MM.1S (cell line): ENCODE measurements at regions not wholly inside any gene's neighbourhood (a gene's known extent, or its start where the extent isn't known, plus 50 kb on each side); places are given as distances from the start of the nearest gene placed in this dataset.

ENCODE experiments used
- DNase-seq: peaks from one replicate; pipeline ENCODE4 v3.0.0-alpha.2; 2015
- H2AFZ ChIP-seq: fragments of 300-600 bp; sonication (generic); 2 replicates; pipeline ENCODE4 v1.6.0; 2016; ENCODE audit warnings: antibody characterized with exemption, low read length
- H3F3A ChIP-seq: fragments of 300-600 bp; sonication (generic); 2 replicates; pipeline ENCODE4 v1.6.1; 2016; ENCODE audit warnings: mild to moderate bottlenecking, antibody characterized with exemption, low read length, moderate library complexity, mixed read lengths; ENCODE audit not compliant: insufficient read depth
- H3K27ac ChIP-seq: fragments of 300-600 bp; sonication (generic); 2 replicates; pipeline ENCODE4 v1.5.1; 2016; ENCODE audit warnings: mild to moderate bottlenecking, low read length
- H3K27me3 ChIP-seq: fragments of 300-600 bp; sonication (generic); replicated peaks from 2 replicates; pipeline ENCODE4 v1.6.0; 2016; ENCODE audit warnings: low read length; ENCODE audit not compliant: insufficient read depth
- H3K36me3 ChIP-seq: fragments of 300-600 bp; sonication (generic); replicated peaks from 2 replicates; pipeline ENCODE4 v1.6.1; 2016; ENCODE audit warnings: mild to moderate bottlenecking, low read length, mixed read lengths; ENCODE audit not compliant: insufficient read depth
- H3K4me1 ChIP-seq: fragments of 300-600 bp; sonication (generic); 2 replicates; pipeline ENCODE4 v1.6.1; 2016; ENCODE audit warnings: low read length, mixed read lengths
- H3K4me2 ChIP-seq: fragments of 300-600 bp; sonication (generic); 2 replicates; pipeline ENCODE4 v1.6.0; 2016; ENCODE audit warnings: low read depth, low read length
- H3K4me3 ChIP-seq: fragments of 300-600 bp; sonication (generic); 2 replicates; pipeline ENCODE4 v1.5.1; 2016; ENCODE audit warnings: low read length, mixed read lengths
- H3K79me2 ChIP-seq: fragments of 300-600 bp; sonication (generic); 2 replicates; pipeline ENCODE4 v1.6.1; 2016; ENCODE audit warnings: mixed run types, low read length, mixed read lengths
- H3K9ac ChIP-seq: fragments of 300-600 bp; sonication (generic); 2 replicates; pipeline ENCODE4 v1.6.1; 2016; ENCODE audit warnings: low read length, mixed read lengths
- H3K9me2 ChIP-seq: fragments of 300-600 bp; sonication (generic); replicated peaks from 2 replicates; pipeline ENCODE4 v1.6.1; 2016; ENCODE audit warnings: mild to moderate bottlenecking, low read length, mixed read lengths; ENCODE audit not compliant: insufficient read depth
- H3K9me3 ChIP-seq: fragments of 300-600 bp; sonication (generic); replicated peaks from 2 replicates; pipeline ENCODE4 v1.6.1; 2016; ENCODE audit warnings: mild to moderate bottlenecking, low read length, mixed read lengths; ENCODE audit not compliant: insufficient read depth
- H4K20me1 ChIP-seq: fragments of 300-600 bp; sonication (generic); 2 replicates; pipeline ENCODE4 v1.6.1; 2016; ENCODE audit warnings: mild to moderate bottlenecking, low read length, moderate library complexity, mixed read lengths; ENCODE audit not compliant: insufficient read depth
- EZH2 ChIP-seq: fragments of 300-600 bp; sonication (generic); optimal IDR thresholded peaks from 2 replicates; pipeline ENCODE3; 2017; ENCODE audit warnings: low read depth, mild to moderate bottlenecking, antibody characterized with exemption, low read length, mixed read lengths
- EZH2phosphoT487 ChIP-seq: fragments of 300-600 bp; sonication (generic); IDR thresholded peaks from 2 replicates; pipeline ENCODE4 v1.6.1; 2018; ENCODE audit warnings: antibody characterized with exemption, low read length
- TF ChIP-seq, protein P1 (sequence below): fragments of 300-600 bp; sonication (generic); IDR thresholded peaks from 2 replicates; pipeline ENCODE4 v1.5.1; 2016; ENCODE audit warnings: antibody characterized with exemption, low read length, mixed read lengths

- TF ChIP-seq EZH2phosphoT487 (no peak), EZH2 (no peak)
- TF ChIP-seq, protein P1, sequence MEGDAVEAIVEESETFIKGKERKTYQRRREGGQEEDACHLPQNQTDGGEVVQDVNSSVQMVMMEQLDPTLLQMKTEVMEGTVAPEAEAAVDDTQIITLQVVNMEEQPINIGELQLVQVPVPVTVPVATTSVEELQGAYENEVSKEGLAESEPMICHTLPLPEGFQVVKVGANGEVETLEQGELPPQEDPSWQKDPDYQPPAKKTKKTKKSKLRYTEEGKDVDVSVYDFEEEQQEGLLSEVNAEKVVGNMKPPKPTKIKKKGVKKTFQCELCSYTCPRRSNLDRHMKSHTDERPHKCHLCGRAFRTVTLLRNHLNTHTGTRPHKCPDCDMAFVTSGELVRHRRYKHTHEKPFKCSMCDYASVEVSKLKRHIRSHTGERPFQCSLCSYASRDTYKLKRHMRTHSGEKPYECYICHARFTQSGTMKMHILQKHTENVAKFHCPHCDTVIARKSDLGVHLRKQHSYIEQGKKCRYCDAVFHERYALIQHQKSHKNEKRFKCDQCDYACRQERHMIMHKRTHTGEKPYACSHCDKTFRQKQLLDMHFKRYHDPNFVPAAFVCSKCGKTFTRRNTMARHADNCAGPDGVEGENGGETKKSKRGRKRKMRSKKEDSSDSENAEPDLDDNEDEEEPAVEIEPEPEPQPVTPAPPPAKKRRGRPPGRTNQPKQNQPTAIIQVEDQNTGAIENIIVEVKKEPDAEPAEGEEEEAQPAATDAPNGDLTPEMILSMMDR = no peak
- Histone ChIP-seq H3K79me2 (no peaks in the 10 kb centered on the region), H3K27me3 (peaks cover 82% of the 10 kb centered on the region), H3K9ac (no peak overlapping the region), H3K9me3 (no peaks in the 10 kb centered on the region), H3K9me2 (no peaks in the 10 kb centered on the region), H3K27ac (no peak overlapping the region), H2AFZ (no peak overlapping the region), H3K4me2 (no peak overlapping the region), H3F3A (no peaks in the 10 kb centered on the region), H3K4me1 (no peaks in the 10 kb centered on the region), H3K4me3 (no peak overlapping the region), H3K36me3 (no peaks in the 10 kb centered on the region), H4K20me1 (no peaks in the 10 kb centered on the region; the same call in 1 of the 2 replicates)
- DNase-seq = no peak
Measured at GRCh38 chr10:69715899-69716606, 85.7 kb upstream of the COL13A1 start.

DNA sequence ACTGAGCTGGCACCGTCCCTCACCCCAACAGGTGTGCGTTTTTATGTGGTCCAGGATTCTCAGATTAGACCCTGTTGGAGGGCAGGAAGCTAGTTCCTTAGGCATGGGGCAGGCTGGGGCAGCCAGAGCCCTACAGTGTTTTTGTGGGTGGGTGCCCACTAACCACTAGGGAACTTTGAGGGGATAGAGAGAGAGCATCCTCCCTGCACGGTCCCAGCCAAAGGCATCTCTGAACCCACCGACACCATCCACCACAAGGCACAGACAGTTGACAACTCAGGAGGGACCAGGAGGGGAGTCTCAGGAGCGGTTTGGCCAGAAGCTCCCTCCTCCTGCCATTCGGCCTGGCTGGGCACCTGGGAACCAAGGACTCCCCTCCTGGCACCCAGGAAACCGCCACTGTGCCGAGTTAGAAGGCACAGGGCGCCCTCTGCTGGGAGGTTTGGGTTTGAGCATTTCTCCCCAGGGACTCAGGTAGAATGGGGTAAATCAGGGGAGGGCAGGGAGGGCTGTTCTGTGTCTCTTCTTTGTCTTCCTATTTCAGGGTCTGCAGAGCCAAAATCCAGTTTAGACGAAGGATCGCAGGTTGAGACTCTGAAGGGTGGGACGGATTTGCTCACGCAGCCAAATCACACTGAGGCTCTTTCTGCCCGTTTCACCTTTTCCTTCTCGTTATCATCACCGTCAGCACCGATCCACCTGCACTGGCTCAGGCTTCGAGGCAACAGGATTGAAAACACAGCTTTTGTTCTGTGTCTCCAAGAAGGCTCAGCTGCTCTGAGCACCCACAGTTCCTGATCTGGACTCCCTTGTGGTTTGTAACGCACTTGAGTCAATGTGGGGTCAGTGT, 84.8 kb upstream of the COL13A1 start:
- Histone ChIP-seq H3F3A (no peaks in the 10 kb centered on the region), H2AFZ (no peak overlapping the region), H3K4me1 (no peaks in the 10 kb centered on the region), H3K9ac (no peak overlapping the region), H4K20me1 (no peaks in the 10 kb centered on the region; the same call in 1 of the 2 replicates), H3K36me3 (no peaks in the 10 kb centered on the region), H3K27ac (no peak overlapping the region), H3K9me2 (no peaks in the 10 kb centered on the region), H3K79me2 (no peaks in the 10 kb centered on the region), H3K4me3 (no peak overlapping the region), H3K4me2 (no peak overlapping the region), H3K9me3 (no peaks in the 10 kb centered on the region), H3K27me3 (peaks cover 82% of the 10 kb centered on the region)
- no peak for TF ChIP-seq EZH2phosphoT487
- TF ChIP-seq, protein P1 = peak; percentile 64
- DNase-seq = peak; percentile 45

DNA sequence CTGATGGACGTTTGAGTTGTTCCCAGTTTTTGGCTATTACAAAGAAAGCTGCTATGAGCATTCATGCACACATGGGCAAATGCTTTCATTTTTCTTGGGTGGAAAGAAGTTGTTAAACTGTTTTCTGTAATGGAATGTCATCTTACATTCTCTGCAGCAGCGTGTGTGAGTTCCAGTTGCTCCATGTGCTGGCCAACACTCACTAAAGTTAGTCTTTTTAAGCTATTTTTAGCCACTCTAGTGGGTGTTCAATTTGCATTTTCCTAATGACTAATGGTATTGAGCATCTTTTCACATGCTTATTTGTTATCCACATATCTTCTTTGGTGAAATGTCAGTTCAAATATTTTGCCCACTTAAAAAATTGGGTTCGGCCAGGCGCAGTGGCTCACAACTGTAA, 82.8 kb upstream of the COL13A1 start:
- Histone ChIP-seq H3K4me3 (no peak overlapping the region), H3K9me3 (no peaks in the 10 kb centered on the region), H3K79me2 (no peaks in the 10 kb centered on the region), H4K20me1 (no peaks in the 10 kb centered on the region; the same call in 1 of the 2 replicates), H3K36me3 (no peaks in the 10 kb centered on the region), H3K4me2 (no peak overlapping the region), H3F3A (no peaks in the 10 kb centered on the region), H3K9me2 (no peaks in the 10 kb centered on the region), H3K27ac (no peak overlapping the region), H3K27me3 (peaks cover 82% of the 10 kb centered on the region), H2AFZ (no peak overlapping the region), H3K9ac (no peak overlapping the region), H3K4me1 (no peaks in the 10 kb centered on the region)
- no peak for DNase-seq
- TF ChIP-seq EZH2phosphoT487 (no peak), EZH2 (no peak)
- TF ChIP-seq, protein P1 = no peak
